Mesothelial cell of epicardium (in vitro differentiated cells): ENCODE measurements at regions not wholly inside any gene's neighbourhood (a gene's known extent, or its start where the extent isn't known, plus 50 kb on each side); places are given as distances from the start of the nearest gene placed in this dataset.

Experiments used
- DNase-seq, 2 experiments: peaks; one replicate each; pipeline ENCODE4 v3.0.0; 2021; ENCODE audit warnings: low spot score in 2 of 2; ENCODE audit not compliant: unreplicated experiment in 2 of 2
- H3K27ac Mint-ChIP-seq: 2 replicates; pipeline ENCODE4 v1.8.0; 2021; ENCODE audit warnings: mixed read lengths
- H3K27me3 Mint-ChIP-seq: 2 replicates; pipeline ENCODE4 v1.8.0; 2021; ENCODE audit warnings: low read depth, mixed read lengths
- H3K36me3 Mint-ChIP-seq: 2 replicates; pipeline ENCODE4 v1.8.0; 2021; ENCODE audit warnings: mixed read lengths
- H3K4me1 Mint-ChIP-seq: 2 replicates; pipeline ENCODE4 v1.8.0; 2021; ENCODE audit warnings: mixed read lengths
- H3K4me3 Mint-ChIP-seq: 2 replicates; pipeline ENCODE4 v1.8.0; 2021; ENCODE audit warnings: mild to moderate bottlenecking, moderate library complexity, mixed read lengths
- H3K9me3 Mint-ChIP-seq: 2 replicates; pipeline ENCODE4 v1.8.0; 2021; ENCODE audit warnings: mixed read lengths
- TF ChIP-seq, protein P1 (sequence below): fragments of 200-600 bp; sonication (generic); IDR thresholded peaks from one replicate; pipeline ENCODE4 v1.5.0; 2021; ENCODE audit warnings: antibody characterized with exemption; ENCODE audit not compliant: unreplicated experiment

DNA sequence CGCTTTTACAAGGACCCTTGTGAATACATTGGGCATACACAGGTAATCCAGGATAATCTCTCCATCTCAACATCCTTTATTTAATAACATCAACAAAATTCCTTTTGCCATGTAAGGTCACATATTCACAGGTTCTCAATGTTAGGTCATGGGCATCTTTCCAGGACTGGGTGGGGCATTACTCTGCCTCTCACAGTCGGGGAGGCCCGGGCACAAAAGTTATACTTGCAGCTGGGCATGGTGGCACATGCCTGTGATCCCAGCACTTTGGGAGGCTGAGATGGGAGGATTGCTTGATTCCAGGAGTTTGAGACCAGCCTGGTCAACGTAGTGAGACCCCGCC is 93.7 kb upstream of the AP1S2 start:
- TF ChIP-seq, protein P1, sequence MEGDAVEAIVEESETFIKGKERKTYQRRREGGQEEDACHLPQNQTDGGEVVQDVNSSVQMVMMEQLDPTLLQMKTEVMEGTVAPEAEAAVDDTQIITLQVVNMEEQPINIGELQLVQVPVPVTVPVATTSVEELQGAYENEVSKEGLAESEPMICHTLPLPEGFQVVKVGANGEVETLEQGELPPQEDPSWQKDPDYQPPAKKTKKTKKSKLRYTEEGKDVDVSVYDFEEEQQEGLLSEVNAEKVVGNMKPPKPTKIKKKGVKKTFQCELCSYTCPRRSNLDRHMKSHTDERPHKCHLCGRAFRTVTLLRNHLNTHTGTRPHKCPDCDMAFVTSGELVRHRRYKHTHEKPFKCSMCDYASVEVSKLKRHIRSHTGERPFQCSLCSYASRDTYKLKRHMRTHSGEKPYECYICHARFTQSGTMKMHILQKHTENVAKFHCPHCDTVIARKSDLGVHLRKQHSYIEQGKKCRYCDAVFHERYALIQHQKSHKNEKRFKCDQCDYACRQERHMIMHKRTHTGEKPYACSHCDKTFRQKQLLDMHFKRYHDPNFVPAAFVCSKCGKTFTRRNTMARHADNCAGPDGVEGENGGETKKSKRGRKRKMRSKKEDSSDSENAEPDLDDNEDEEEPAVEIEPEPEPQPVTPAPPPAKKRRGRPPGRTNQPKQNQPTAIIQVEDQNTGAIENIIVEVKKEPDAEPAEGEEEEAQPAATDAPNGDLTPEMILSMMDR, result no peak
- H3K36me3 Mint-ChIP-seq, result no peaks in the 10 kb centered on the region
- no peaks in the 10 kb centered on the region for H3K9me3 Mint-ChIP-seq
- no peaks in the 10 kb centered on the region for H3K27me3 Mint-ChIP-seq
- peaks cover 25% of the 10 kb centered on the region for H3K4me1 Mint-ChIP-seq
- DNase-seq, result no peak
- H3K4me3 Mint-ChIP-seq, result no peak overlapping the region
- H3K27ac Mint-ChIP-seq, result no peak overlapping the region

DNA sequence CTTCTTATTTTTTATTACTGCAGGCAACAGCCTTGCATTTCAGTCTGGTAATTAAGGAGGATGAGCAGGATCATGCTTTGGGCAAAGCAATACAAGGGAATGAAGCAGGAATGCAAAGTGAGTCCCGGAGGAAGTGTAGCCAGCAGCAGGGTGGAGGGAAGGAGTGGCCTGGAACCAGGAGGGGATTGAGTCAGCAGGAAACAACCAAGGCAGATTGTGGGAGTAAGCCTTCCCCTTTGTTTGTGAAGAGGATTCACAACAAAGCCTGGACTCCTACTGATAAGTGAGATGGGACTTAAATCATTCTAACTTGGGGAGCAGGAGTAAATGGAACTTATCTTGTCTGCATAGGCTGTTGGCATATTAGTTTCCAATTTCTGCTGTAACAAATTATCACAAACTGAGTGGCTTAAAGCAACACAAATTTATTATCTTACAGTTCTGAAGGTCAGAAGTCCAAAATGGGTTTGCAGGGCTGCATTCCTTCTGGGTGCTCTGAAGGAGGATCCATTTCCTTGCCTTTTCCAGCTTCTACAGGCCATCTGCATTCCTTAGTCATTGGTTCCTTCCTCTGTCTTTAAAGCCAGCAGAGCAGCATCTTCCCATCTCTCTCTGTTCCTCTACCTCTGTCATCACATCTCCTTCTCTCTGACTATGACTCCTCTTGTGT is 93.2 kb upstream of the AP1S2 start:
- no peaks in the 10 kb centered on the region for H3K9me3 Mint-ChIP-seq
- no peaks in the 10 kb centered on the region for H3K27me3 Mint-ChIP-seq
- peaks cover 25% of the 10 kb centered on the region for H3K4me1 Mint-ChIP-seq
- H3K27ac Mint-ChIP-seq, result peak overlapping the region; percentile 10
- no peak overlapping the region for H3K4me3 Mint-ChIP-seq
- DNase-seq, result no peak
- TF ChIP-seq, protein P1, result no peak
- no peaks in the 10 kb centered on the region for H3K36me3 Mint-ChIP-seq

DNA sequence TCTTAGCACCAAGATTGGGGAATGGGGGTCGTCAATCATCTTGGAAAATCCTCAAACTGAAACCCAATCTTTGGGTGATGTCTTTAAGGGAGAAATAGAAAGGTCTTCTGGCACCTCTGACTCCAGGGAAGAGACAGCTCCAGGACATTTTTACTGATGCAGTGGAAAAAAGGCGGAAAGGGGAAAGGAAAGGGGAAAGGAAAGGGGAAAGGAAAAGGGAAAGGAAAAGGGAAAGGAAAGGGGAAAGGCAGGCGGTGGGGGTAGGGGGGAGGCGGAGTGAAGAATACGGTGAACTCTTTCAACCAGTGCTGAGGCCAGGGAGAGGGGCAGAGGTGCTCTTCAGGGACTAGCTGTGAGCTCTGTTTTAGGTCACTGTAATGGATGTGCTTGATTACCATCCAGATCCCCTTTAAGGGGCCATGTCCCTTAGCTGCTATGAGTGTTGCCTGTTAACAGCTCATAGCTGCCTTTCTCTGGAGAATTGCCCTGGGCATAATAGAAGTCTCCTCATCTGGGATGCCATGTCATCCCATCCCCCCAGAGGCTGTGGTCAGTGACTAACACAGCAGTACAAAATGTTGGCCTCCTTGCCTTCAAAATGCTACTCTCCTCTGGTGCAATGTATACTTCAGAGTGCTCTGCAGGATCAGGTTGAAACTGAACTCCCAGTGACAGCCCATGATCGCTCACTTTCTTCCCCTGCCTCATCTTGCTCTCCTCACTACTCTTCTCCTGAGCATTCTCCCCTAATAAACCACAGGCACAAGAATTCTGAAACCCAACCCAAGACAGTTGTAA is 92.4 kb upstream of the AP1S2 start:
- Mint-ChIP-seq H3K27me3 (no peaks in the 10 kb centered on the region), H3K4me1 (peaks cover 25% of the 10 kb centered on the region), H3K27ac (peak overlapping the region; percentile 60), H3K36me3 (no peaks in the 10 kb centered on the region), H3K4me3 (no peak overlapping the region), H3K9me3 (no peaks in the 10 kb centered on the region)
- no peak for DNase-seq
- TF ChIP-seq, protein P1, result no peak

DNA sequence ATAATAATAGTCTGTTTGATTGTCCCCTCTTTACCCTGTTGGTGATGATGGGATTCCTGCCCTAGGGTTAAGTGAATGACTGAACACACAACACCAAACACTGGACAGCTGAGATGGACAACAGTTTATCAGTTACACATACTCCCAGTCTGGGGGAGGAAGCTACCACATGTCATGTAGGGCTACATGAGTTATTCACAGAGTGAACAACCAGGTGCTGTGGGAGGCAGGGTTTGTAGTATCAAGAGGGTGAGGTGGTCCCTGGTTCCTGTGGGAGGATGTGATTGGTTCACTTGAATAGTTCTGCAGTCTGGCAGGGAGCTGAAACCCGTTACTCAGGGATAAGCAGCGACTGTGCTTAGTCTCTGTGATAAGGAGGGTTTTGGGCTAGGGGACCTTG is 88.8 kb upstream of the AP1S2 start:
- Mint-ChIP-seq H3K36me3 (no peaks in the 10 kb centered on the region), H3K27me3 (no peaks in the 10 kb centered on the region), H3K4me3 (no peak overlapping the region), H3K4me1 (peaks cover 25% of the 10 kb centered on the region), H3K27ac (no peak overlapping the region), H3K9me3 (no peaks in the 10 kb centered on the region)
- no peak for DNase-seq
- TF ChIP-seq, protein P1, result no peak

DNA sequence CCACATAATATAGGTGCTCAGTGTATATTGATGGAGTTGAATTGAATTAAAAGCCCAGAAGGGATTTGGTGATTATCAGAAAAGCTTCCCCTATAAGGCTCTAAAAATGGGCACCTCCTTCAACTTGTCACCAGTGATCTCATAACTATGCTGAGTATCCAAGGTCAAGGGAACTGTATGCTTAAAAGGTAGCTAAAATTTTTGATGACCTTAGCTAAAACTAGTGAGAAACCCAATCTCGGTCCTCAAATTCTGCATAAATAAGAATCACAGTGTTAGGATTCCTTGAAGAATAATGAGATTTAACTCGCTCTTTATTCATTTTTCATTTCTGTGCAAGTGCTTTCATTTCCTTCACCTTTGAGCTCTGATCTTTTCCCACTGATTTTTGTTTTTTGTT is 87.7 kb upstream of the AP1S2 start:
- Mint-ChIP-seq H3K4me1 (peaks cover 17% of the 10 kb centered on the region), H3K36me3 (no peaks in the 10 kb centered on the region)
- no peak for DNase-seq

More for the DNA sequence above, 87.7 kb upstream of the AP1S2 start:
- TF ChIP-seq, protein P1, result no peak
- Mint-ChIP-seq H3K4me3 (no peak overlapping the region), H3K27me3 (no peaks in the 10 kb centered on the region), H3K27ac (no peak overlapping the region), H3K9me3 (no peaks in the 10 kb centered on the region)
